GM21825 (cell line): ENCODE measurements at regions not wholly inside any gene's neighbourhood (a gene's known extent, or its start where the extent isn't known, plus 50 kb on each side); places are given as distances from the start of the nearest gene placed in this dataset.
"Not testable (repeated sequence)": the region's sequence is repeated elsewhere in the genome, so short reads cannot be mapped to it uniquely, and the experiment has no call there.

ENCODE experiments used
- ATAC-seq: cut with Tn5 transposase; IDR thresholded peaks from one replicate; pipeline ENCODE4 v1.9.1; 2021; ENCODE audit warnings: mild to moderate bottlenecking, moderate library complexity; ENCODE audit not compliant: unreplicated experiment

- ATAC-seq, result no peak
These were observed 288.8 kb upstream of the CELF4 start for GRCh38 chr18:37854396-37854795.

GRCh38 chr18:37853706-37854105 is 288.1 kb upstream of the CELF4 start:
- ATAC-seq, result no peak

- ATAC-seq, result no peak
These were observed 286.9 kb upstream of the CELF4 start for GRCh38 chr18:37852464-37852863.

- no peak for ATAC-seq
These were observed 281.9 kb upstream of the CELF4 start for GRCh38 chr18:37847544-37847943.

GRCh38 chr18:37846996-37847395 is 281.4 kb upstream of the CELF4 start:
- no peak for ATAC-seq

- no peak for ATAC-seq
These were observed 279.9 kb upstream of the CELF4 start for GRCh38 chr18:37845498-37845897.

GRCh38 chr18:37844209-37844970 is 278.8 kb upstream of the CELF4 start:
- no peak for ATAC-seq

- no peak for ATAC-seq
These were observed 272.5 kb upstream of the CELF4 start for GRCh38 chr18:37838083-37838482.

GRCh38 chr18:37836071-37836970 is 270.7 kb upstream of the CELF4 start:
- ATAC-seq, result no peak

- ATAC-seq, result not testable (repeated sequence)
These were observed 266.6 kb upstream of the CELF4 start for GRCh38 chr18:37832010-37832695.

GRCh38 chr18:37812961-37813360 is 247.4 kb upstream of the CELF4 start:
- ATAC-seq, result no peak

- no peak for ATAC-seq
These were observed 240.3 kb upstream of the CELF4 start for GRCh38 chr18:37805773-37806404.

- no peak for ATAC-seq
These were observed 231.3 kb upstream of the CELF4 start for GRCh38 chr18:37796823-37797349.

- ATAC-seq, result no peak
These were observed 221.9 kb upstream of the CELF4 start for GRCh38 chr18:37787452-37787851.

GRCh38 chr18:37783771-37784170 is 218.2 kb upstream of the CELF4 start:
- no peak for ATAC-seq

GRCh38 chr18:37779220-37779619 is 213.6 kb upstream of the CELF4 start:
- no peak for ATAC-seq

- ATAC-seq, result peak; percentile 59
These were observed 213.0 kb upstream of the CELF4 start for GRCh38 chr18:37778417-37779165.

- no peak for ATAC-seq
These were observed 204.2 kb upstream of the CELF4 start for GRCh38 chr18:37769826-37770225.

- no peak for ATAC-seq
These were observed 199.1 kb upstream of the CELF4 start for GRCh38 chr18:37764541-37765288.
